ENCODE measurements at regions not wholly inside any gene's neighbourhood (a gene's known extent, or its start where the extent isn't known, plus 50 kb on each side); places are given as distances from the start of the nearest gene placed in this dataset.

- DNase-seq (ENCODE audit: low read depth in 2 of 3, low spot score in 2 of 3) = no peak
Observed at GRCh38 chr11:39304586-39304985, 2154.9 kb downstream of the LRRC4C start.

- DNase-seq (ENCODE audit: low read depth in 2 of 3, low spot score in 2 of 3) = no peak
Observed at GRCh38 chr11:39294648-39295047, 2164.8 kb downstream of the LRRC4C start.

GRCh38 chr11:39288011-39288410, 2171.4 kb downstream of the LRRC4C start:
- DNase-seq (ENCODE audit: low read depth in 2 of 3, low spot score in 2 of 3) = no peak

- DNase-seq (ENCODE audit: low read depth in 2 of 3, low spot score in 2 of 3) = no peak
Observed at GRCh38 chr11:39268176-39268690, 2191.2 kb downstream of the LRRC4C start.

GRCh38 chr11:39255648-39256047, 2203.8 kb downstream of the LRRC4C start:
- DNase-seq (ENCODE audit: low read depth in 2 of 3, low spot score in 2 of 3) = no peak

- no peak for DNase-seq (ENCODE audit: low read depth in 2 of 3, low spot score in 2 of 3)
Observed at GRCh38 chr11:39249566-39250365, 2209.7 kb downstream of the LRRC4C start.

GRCh38 chr11:39247570-39248137, 2211.8 kb downstream of the LRRC4C start:
- no peak for DNase-seq (ENCODE audit: low read depth in 2 of 3, low spot score in 2 of 3)

GRCh38 chr11:39239553-39239952, 2219.9 kb downstream of the LRRC4C start:
- DNase-seq (ENCODE audit: low read depth in 2 of 3, low spot score in 2 of 3) = no peak

- DNase-seq (ENCODE audit: low read depth in 2 of 3, low spot score in 2 of 3) = no peak
Observed at GRCh38 chr11:39236916-39237315, 2222.5 kb downstream of the LRRC4C start.

GRCh38 chr11:39221550-39222138, 2237.8 kb downstream of the LRRC4C start:
- no peak for DNase-seq (ENCODE audit: low read depth in 2 of 3, low spot score in 2 of 3)

- no peak for DNase-seq (ENCODE audit: low read depth in 2 of 3, low spot score in 2 of 3)
Observed at GRCh38 chr11:39220501-39221230, 2238.8 kb downstream of the LRRC4C start.

- no peak for DNase-seq (ENCODE audit: low read depth in 2 of 3, low spot score in 2 of 3)
Observed at GRCh38 chr11:39220069-39220468, 2239.4 kb downstream of the LRRC4C start.

- no peak for DNase-seq (ENCODE audit: low read depth in 2 of 3, low spot score in 2 of 3)
Observed at GRCh38 chr11:39209981-39210380, 2249.5 kb downstream of the LRRC4C start.

- no peak for DNase-seq (ENCODE audit: low read depth in 2 of 3, low spot score in 2 of 3)
Observed at GRCh38 chr11:39205236-39205995, 2254.0 kb downstream of the LRRC4C start.

GRCh38 chr11:39192671-39193070, 2266.8 kb downstream of the LRRC4C start:
- no peak for DNase-seq (ENCODE audit: low read depth in 2 of 3, low spot score in 2 of 3)

GRCh38 chr11:39190751-39191150, 2268.7 kb downstream of the LRRC4C start:
- no peak for DNase-seq (ENCODE audit: low read depth in 2 of 3, low spot score in 2 of 3)

- DNase-seq (ENCODE audit: low read depth in 2 of 3, low spot score in 2 of 3) = no peak
Observed at GRCh38 chr11:39177678-39178077, 2281.8 kb downstream of the LRRC4C start.

GRCh38 chr11:39174965-39175364, 2284.5 kb downstream of the LRRC4C start:
- DNase-seq (ENCODE audit: low read depth in 2 of 3, low spot score in 2 of 3) = no peak

GRCh38 chr11:39174196-39174595, 2285.3 kb downstream of the LRRC4C start:
- no peak for DNase-seq (ENCODE audit: low read depth in 2 of 3, low spot score in 2 of 3)

GRCh38 chr11:39165021-39165420, 2294.4 kb downstream of the LRRC4C start:
- no peak for DNase-seq (ENCODE audit: low read depth in 2 of 3, low spot score in 2 of 3)

GRCh38 chr11:39149214-39149613, 2310.2 kb downstream of the LRRC4C start:
- DNase-seq (ENCODE audit: low read depth in 2 of 3, low spot score in 2 of 3) = no peak
